GM18507 (cell line): ENCODE measurements at regions not wholly inside any gene's neighbourhood (a gene's known extent, or its start where the extent isn't known, plus 50 kb on each side); places are given as distances from the start of the nearest gene placed in this dataset.

Experiments
- DNase-seq: peaks from one replicate; pipeline ENCODE4 v3.0.0; 2011; ENCODE audit warnings: low read depth; ENCODE audit not compliant: insufficient read length; ENCODE audit errors: extremely low spot score
- FAIRE-seq: peaks from 2 replicates; lab custom pipeline; 2011; peaks lifted over from hg19 to GRCh38; lab: Jason Lieb, UNC

GRCh38 chr7:35581605-35582210 lies 113.2 kb downstream of the HERPUD2 start:
- FAIRE-seq (no peak), DNase-seq (no peak)

DNA sequence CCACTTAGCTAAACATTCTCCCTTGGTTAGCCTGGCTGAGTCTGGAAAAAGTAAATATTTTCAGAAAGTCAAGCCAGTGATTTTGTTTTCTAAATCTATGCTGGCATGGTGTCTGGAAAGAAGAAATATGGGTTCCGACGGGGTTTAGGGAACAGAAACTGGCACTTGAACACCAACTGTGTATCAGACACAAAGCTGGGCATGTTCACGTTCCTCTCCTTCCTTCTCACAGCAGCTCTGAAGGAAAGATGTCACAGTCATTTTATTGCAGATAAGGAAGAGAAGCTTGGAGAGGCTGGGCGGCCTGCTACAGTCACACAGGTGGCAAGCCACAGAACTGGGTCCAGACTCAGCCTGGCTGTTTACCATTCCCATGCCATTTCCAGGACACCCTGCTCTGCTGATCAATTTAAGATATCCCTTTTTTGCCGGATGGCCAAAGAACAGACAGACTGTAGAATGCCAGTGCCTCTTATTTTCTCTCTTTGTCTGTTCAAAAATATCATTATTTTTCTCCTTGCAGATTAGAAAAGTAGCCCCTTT lies 118.8 kb downstream of the HERPUD2 start:
- DNase-seq (no peak), FAIRE-seq (no peak)

GRCh38 chr7:35571611-35572240 lies 123.2 kb downstream of the HERPUD2 start:
- no peak for FAIRE-seq
- no peak for DNase-seq

GRCh38 chr7:35570937-35571336 lies 124.0 kb downstream of the HERPUD2 start:
- FAIRE-seq (no peak), DNase-seq (no peak)

- DNase-seq (no peak), FAIRE-seq (no peak)
Measured at GRCh38 chr7:35565927-35566326, 129.0 kb downstream of the HERPUD2 start.

DNA sequence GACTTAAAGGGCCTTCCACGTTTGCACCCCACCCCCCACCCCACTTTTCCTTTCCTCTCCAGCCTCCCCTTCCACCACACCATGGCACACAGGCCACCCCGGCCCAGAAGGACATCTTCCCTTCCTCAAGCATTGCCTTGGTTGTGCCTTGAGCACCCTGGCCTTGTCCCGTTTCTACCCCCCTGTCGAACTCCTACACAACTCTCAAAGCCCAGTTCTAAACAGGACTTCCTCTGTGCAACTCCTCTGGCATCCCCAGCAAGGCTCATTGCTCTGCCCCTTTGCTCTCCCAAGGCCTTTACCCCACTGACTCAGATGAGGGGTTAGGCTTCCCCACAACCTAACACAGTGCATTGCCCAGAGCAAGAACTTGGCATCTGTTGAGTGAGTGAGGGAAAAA lies 136.1 kb downstream of the HERPUD2 start:
- no peak for DNase-seq
- FAIRE-seq: no peak

GRCh38 chr7:35556515-35557471 lies 138.1 kb downstream of the HERPUD2 start:
- DNase-seq (no peak), FAIRE-seq (no peak)

GRCh38 chr7:35555934-35556333 lies 139.0 kb downstream of the HERPUD2 start:
- FAIRE-seq: no peak
- no peak for DNase-seq

DNA sequence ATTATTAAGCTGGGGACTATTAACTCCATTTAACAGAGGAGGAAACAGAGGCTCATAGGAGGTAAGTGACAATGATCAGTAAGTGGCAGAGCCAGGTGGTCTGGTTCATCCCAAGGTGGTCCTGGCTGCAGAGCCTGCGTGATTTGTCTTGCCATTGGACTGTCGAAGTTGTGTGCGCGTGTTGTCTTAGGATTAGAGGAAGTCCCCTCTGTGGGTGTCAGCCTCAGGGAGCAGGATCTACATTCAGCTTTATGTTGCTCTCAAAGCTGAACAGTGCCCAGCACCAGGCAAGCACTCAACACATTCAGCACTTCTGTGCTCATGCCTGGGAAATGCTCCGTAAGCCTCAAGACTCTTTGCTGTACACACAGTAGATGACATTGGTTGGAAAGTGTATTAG lies 139.5 kb downstream of the HERPUD2 start:
- DNase-seq: no peak
- no peak for FAIRE-seq

DNA sequence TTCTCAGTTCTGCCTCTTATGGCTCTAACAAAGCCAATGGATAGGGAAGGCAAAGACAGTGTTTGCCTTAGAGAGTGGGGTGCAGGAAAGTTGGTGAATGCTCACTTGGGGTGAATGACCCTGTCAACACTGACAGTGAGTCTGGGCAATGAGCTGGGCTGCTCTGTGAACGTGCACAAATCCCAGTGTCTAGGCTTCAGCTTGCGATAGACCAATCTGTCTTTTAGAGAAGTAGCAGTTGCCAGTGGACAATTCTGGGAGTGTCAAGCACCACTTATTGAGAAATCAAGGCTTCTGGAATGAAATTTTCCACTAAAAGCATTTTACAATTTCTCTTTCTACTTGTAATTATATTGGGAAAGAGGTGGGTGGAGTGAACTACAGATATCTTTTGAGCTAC lies 141.4 kb downstream of the HERPUD2 start:
- FAIRE-seq (no peak), DNase-seq (no peak)

DNA sequence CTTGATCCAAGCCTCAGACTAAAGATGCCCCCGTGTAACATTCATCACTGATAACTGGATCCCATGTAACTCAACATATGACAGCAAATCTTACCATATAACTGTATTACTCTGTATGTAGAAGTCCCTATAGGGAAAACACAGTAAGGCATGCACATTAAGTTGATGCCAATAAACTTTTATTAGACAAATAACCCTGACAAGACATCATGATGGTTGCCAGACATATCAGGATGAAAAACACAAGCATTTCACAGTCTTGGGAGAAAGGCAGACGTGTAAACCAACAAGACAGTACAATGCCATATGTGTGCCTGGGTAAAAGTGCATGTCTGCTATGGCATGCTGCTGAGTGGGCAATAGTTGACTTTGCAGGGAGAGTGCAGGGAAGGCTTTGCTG lies 142.2 kb downstream of the HERPUD2 start:
- DNase-seq: no peak
- no peak for FAIRE-seq

DNA sequence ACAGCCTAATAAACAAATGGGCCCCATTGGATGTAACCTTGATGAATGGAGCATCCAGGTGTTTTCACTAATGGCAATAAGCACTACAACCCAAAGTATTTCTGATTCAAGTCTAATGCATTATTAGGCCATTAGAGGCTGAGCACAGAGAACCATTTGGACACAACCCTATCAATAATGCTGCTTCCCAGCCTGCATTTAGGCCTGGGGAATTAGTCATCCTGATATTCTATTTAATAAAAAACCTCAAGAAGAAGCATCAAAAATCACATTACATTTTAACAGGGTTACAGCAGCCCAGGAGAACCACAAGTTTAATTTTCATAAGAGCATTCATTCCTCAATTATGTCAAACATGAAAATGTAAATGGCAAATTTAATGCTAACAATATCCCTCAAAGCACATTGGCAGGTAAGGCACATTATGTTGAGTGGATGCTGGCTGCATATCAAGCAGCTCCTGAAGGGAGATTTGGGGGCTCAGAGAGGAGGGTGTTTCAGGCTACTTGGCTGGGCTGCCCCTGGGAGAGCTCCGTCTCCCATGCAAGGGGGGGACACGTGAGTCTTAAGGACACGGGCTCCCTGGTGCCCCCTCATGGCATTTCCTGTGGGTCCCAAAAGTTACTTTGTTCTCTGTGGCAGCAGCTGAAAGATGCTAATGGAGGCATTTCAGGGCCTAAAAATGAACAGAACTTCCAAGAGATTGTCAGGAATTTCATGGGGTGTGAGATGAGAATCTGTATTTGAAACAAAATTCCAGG lies 143.4 kb downstream of the HERPUD2 start:
- FAIRE-seq (no peak), DNase-seq (no peak)

DNA sequence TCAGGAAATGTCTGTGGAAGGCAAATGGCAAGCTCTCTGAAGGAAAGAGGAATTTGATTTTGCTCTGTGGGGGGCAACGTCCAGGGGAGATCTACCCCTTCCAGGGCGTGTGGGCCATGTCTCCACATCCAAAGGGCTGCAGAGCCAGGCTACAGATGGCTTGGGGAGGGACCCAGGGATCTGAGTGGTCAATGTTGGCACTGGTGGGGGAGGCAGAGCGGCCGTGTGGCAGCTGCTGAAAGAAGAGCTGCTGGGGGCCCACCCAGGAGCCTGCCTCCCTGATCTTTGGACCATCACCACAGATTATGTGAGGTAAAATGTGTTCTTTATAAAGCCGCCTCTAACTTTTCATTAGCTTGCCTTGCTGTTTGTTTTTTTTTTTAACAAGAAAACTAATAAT lies 144.1 kb downstream of the HERPUD2 start:
- FAIRE-seq (no peak), DNase-seq (no peak)

DNA sequence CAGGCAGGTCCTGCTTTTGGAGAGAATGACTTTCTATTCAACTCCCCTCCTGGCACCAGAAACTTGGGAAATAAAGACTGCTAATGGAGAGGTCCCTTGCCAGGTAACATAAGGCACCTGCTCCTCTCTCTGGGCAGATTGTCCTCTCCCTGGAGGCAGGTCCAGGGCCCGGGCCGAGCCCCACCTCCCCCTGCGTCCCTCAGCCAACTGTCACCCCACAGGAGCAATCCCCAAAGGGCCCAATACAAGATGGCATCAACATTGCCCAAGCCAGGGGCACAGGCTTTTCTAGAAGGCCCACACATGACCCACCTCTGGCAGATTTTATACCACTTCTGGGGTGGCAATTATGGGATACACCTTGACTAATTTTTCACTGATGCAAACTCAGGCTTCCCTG lies 145.2 kb downstream of the HERPUD2 start:
- no peak for FAIRE-seq

DNA sequence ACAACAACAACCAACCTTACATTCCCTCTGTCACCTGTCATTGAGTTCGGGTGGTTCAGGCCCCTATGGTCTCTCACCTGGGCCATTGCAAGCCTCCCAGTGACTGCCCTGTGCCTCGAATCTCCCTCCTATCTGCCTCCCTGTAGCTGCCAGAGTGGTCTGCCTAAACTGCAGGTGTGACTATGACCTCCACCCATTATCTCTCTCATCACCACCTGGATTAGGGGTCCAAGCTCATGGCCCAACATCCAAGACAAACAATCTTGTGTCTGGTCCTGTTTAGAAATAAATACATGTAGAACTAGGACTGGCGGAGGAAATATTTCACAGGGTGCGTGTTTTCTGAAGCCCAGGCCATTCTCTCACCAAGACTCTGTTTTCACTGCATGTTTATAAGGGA lies 146.6 kb downstream of the HERPUD2 start:
- no peak for FAIRE-seq

More for the DNA sequence above, 145.2 kb downstream of the HERPUD2 start:
- no peak for DNase-seq

GRCh38 chr7:35546691-35547429 lies 148.1 kb downstream of the HERPUD2 start:
- no peak for FAIRE-seq
- DNase-seq: no peak

More for the DNA sequence above, 146.6 kb downstream of the HERPUD2 start:
- no peak for DNase-seq

DNA sequence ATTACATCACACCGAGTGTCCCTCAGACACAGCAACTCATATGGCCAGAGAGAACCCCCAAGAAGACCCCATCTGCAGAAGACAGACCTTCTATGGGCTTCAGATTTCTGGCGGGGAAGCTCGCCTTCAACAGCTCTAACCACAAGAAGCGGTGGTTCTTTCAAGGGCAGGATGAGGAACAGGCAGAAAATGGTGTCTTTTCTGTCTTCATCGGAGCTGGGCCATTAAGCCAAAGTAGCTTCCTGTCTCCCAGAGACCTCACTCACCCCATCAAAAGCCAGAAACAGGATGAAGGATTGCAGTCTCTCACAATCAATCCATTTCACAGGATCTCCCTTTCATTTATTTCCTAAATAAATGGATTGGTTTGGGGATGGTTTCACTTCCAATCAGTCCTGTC lies 149.1 kb downstream of the HERPUD2 start:
- DNase-seq: no peak

DNA sequence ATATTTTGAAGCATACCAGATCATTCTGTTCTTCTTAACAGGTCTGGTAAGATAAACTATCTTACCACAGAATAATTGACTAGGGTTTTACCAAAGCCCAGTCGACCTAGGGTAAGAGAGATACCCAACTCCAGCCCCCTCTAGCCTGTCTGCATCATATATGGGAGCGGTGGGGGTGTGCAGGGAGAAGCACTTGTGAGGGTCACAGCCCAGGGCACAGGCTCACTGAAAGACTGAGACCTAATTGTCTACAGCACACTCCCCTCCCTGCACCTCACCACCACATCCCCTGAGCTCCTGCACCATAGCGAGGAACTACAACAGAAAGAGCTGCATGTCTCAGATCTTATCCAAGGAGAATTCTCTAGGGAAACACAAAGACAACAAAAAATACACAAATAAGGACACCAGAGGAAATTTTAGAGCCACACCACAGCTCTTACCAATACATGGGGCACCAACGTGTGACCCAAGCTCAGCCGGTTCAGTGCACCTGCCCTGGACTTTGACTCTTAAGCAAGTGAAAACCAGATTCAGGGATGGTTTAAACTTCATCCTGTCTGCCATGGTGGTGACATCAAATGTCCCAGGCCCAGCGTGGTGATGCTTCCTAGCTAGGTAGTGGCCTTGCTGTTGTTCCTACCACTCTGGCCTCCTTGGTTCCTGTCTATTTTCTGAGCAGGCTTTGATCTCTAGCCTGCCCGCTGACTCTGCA lies 150.8 kb downstream of the HERPUD2 start:
- FAIRE-seq: no peak
- DNase-seq: no peak

More for the DNA sequence above, 149.1 kb downstream of the HERPUD2 start:
- no peak for FAIRE-seq
